ENCODE measurements at regions not wholly inside any gene's neighbourhood (a gene's known extent, or its start where the extent isn't known, plus 50 kb on each side); places are given as distances from the start of the nearest gene placed in this dataset.

DNA sequence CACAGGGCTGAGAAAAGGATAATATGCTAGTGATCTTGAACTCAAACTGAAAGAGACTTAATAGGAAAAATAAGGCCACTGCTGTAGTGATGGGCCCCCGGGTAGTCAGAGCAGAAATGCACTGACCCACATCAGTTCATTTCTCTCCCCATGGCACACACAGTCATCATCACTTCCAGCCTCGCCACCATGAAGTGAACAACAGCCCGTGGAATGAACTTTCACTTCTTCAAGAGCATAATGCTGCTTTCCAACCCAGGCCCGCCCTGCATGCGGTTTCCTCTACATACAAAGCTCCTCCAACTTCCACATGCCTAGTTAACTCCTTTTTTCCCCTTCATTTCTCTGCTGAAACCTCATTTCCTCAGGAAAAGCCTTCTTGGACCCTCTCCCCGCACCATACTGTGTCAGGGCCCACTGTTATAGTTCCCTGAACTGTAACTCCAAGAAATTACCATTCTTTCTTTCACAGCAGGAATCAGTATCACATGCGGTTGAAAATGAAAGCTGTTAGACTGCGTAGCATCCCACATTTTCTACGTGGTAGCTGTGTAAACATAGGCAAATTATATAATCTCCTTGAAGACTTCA, 65.8 kb upstream of the SMIM36 start:
- no peak for TF ChIP-seq POLR2A (IDR thresholded peaks at IDR 0.05)
- TF ChIP-seq, protein P1, sequence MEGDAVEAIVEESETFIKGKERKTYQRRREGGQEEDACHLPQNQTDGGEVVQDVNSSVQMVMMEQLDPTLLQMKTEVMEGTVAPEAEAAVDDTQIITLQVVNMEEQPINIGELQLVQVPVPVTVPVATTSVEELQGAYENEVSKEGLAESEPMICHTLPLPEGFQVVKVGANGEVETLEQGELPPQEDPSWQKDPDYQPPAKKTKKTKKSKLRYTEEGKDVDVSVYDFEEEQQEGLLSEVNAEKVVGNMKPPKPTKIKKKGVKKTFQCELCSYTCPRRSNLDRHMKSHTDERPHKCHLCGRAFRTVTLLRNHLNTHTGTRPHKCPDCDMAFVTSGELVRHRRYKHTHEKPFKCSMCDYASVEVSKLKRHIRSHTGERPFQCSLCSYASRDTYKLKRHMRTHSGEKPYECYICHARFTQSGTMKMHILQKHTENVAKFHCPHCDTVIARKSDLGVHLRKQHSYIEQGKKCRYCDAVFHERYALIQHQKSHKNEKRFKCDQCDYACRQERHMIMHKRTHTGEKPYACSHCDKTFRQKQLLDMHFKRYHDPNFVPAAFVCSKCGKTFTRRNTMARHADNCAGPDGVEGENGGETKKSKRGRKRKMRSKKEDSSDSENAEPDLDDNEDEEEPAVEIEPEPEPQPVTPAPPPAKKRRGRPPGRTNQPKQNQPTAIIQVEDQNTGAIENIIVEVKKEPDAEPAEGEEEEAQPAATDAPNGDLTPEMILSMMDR (IDR thresholded peaks at IDR 0.05) = no peak
